HG02884 (cell line): ENCODE measurements at regions not wholly inside any gene's neighbourhood (a gene's known extent, or its start where the extent isn't known, plus 50 kb on each side); places are given as distances from the start of the nearest gene placed in this dataset.
"Not testable (repeated sequence)": the region's sequence is repeated elsewhere in the genome, so short reads cannot be mapped to it uniquely, and the experiment has no call there.

Source experiments
- ATAC-seq: cut with Tn5 transposase; IDR thresholded peaks from one replicate; pipeline ENCODE4 v1.9.1; 2021; ENCODE audit warnings: mild to moderate bottlenecking, moderate library complexity; ENCODE audit not compliant: unreplicated experiment

- peak; percentile 4 for ATAC-seq
Observed at GRCh38 chr7:112938863-112939573, 147.6 kb downstream of the GPR85 start.

- ATAC-seq = no peak
Observed at GRCh38 chr7:112937651-112938415, 147.6 kb upstream of the TMEM168 start.

- ATAC-seq = no peak
Observed at GRCh38 chr7:112933598-112933997, 143.4 kb upstream of the TMEM168 start.

GRCh38 chr7:112930787-112931186 lies 140.6 kb upstream of the TMEM168 start:
- ATAC-seq = no peak

GRCh38 chr7:112929421-112929820 lies 139.2 kb upstream of the TMEM168 start:
- ATAC-seq = no peak

GRCh38 chr7:112926018-112926417 lies 135.8 kb upstream of the TMEM168 start:
- no peak for ATAC-seq

- ATAC-seq = not testable (repeated sequence)
Observed at GRCh38 chr7:112922546-112922945, 132.4 kb upstream of the TMEM168 start.

- ATAC-seq = not testable (repeated sequence)
Observed at GRCh38 chr7:112916431-112916830, 126.2 kb upstream of the TMEM168 start.

- ATAC-seq = no peak
Observed at GRCh38 chr7:112908086-112908485, 117.9 kb upstream of the TMEM168 start.

- no peak for ATAC-seq
Observed at GRCh38 chr7:112907658-112908057, 117.5 kb upstream of the TMEM168 start.

GRCh38 chr7:112905950-112906349 lies 115.8 kb upstream of the TMEM168 start:
- ATAC-seq = no peak

- ATAC-seq = no peak
Observed at GRCh38 chr7:112905413-112905812, 115.2 kb upstream of the TMEM168 start.

- ATAC-seq = peak; percentile 90
Observed at GRCh38 chr7:112898432-112899290, 108.5 kb upstream of the TMEM168 start.

- no peak for ATAC-seq
Observed at GRCh38 chr7:112897839-112898431, 107.7 kb upstream of the TMEM168 start.

- no peak for ATAC-seq
Observed at GRCh38 chr7:112896026-112896601, 105.9 kb upstream of the TMEM168 start.

GRCh38 chr7:112892263-112892662 lies 102.1 kb upstream of the TMEM168 start:
- no peak for ATAC-seq

GRCh38 chr7:112891698-112892097 lies 101.5 kb upstream of the TMEM168 start:
- ATAC-seq = no peak

GRCh38 chr7:112889834-112890438 lies 99.7 kb upstream of the TMEM168 start:
- no peak for ATAC-seq

GRCh38 chr7:112889268-112889667 lies 99.1 kb upstream of the TMEM168 start:
- ATAC-seq = no peak

GRCh38 chr7:112888781-112889180 lies 98.6 kb upstream of the TMEM168 start:
- ATAC-seq = no peak
